ENCODE measurements at regions not wholly inside any gene's neighbourhood (a gene's known extent, or its start where the extent isn't known, plus 50 kb on each side); places are given as distances from the start of the nearest gene placed in this dataset.

DNA sequence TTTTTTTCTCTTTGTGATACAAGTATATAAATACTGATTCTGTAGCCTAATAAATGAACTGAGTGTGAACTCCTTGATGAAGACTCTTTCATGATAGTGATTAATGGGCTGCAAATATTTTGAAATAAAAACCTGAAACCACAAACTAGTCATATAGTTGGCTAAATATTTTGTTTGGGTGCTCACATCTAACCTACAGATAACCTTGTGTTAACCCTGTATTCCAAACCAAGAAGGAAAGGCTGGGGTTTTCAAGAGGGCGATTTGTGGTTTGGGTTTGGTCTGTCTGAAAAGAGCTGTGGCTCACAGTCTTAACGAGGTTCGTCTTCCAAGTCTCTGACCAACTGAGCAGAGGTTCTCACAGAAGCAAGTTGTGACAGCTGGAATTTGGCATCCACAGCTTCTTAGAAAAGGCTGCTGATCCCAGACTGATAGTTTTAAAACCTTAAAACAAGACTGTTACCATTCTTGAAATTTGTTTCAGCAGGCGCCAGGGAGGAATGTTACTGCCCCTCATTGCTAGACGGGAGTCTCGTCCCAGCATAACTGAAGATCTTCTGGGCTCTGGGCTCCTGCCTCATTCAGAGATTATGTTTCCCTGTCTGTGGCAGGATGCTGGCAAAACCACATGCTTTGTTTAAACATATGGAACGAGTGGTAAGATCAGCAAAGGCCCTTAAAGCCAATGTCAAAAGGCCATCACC, 736.4 kb upstream of the MARCKS start:
- DNase-seq = no peak

DNA sequence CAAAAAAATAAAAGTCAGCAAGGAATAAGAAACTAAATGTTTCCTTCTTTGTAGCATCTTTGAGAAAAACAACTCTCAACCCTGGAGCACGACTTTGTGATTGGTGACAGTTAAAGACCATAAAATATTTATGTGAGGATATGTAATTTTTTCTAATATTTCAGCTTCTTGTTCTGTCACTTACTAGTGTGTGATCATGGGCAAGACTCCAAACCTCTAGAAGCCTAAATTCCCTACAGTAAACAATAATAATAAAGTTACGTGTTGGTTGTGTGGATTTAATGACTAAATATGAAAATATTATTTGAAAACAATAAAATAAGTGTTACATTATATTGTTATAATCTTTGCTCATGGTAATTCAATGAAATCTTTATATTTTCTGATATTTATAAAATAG, 735.6 kb upstream of the MARCKS start:
- no peak for DNase-seq

DNA sequence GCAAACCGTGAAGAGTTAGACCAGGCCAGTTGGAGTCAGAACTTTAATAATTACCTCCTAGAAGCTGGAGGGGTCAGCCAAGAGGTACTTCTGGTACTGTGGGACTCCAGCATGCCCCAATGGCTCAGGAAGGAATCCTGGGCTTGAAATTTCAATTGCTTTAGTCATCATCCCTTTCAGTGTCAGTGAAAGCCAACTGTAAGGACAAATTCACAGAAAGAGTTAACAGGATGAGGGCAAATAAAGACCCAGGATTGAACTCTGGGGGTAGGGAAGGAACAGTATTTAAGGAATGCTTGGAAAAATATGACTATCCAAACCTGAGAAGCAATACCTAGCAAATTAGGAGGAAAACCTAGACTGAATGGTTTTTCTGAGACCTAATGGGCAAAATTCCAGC, 735.1 kb upstream of the MARCKS start:
- DNase-seq = no peak

DNA sequence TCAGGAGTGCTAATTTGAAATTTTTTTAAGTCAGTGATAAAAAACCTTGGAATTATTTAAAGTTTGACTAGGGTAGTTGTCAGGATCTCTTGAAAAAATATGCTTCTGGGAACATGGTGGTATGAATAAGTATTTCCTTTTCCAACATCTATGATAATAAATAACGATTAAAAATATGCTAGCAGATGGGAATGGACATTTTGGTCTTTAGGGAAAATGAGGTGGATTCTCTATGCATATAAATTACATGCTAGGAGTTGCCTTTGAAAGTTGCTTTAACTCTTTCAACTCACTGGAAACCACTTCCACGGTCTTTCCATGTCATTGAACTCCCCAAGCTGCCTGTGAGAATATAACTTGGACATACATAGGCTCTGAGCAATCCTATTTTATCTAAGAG, 731.5 kb upstream of the MARCKS start:
- DNase-seq = no peak

DNA sequence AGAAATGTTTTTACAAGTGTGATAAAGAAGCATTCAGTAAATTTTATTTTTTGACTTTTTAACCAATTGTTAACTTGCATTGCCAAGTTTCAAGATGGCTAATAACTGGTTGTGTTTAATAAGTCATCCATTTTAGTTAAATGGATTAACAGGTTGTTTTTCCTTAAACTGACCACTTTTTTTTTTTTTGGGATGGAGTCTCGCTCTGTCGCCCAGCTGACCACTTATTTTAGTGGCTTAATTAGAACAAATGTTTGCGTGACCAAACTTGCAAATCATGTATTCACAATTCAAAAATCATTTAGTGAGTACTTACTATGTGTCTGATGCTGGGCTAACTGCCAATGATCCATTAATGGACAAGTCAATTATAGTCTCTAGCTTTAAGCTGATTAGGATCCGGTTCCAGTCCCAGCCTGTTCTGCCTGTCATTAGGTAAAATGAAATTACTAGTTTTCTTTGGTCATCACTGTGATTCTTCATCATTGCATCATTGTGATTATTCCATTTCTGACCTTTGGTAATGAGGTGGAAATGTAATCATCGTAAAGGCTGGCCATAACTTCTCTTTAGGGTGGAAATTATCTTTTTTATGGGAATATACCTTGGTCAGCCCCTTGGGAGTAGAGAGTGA, 729.2 kb upstream of the MARCKS start:
- DNase-seq = no peak

DNA sequence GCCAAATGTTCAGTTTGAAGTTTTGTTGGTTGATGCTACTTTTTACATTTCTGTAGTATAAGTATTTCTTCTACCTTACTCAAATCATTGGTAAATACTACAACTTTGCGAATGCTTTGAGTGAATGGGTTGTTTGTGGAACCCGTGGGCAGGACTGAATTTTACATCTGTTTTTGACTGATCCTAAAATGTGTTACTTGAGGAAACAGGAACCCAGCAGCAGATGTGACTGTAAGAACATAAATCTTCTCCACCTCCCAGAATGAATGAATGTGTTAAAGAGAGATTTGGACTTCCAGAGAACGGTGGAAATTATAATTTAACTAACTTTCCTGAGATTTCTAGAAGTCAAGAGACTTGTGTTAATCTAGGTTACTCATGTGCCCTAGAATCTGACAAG, 728.5 kb upstream of the MARCKS start:
- no peak for DNase-seq

DNA sequence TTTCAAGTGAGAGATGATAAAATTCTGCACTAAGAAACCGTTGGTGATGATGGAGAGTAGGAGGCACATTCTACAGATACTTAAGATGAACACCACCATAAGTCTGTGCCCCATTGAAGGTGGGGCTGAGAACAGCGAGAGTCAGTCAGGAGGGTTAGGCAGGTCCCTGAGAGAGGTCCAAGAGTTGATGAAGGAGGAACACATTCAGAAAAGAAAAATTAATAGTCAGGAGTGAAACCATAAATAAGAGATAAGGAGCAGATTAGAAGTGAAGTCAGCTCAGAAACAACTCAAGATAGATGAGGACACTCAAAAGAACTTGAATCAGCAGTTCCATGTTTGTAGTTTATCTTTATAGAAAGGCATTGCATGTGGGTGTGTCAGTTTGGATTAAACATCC, 727.2 kb upstream of the MARCKS start:
- DNase-seq = no peak

DNA sequence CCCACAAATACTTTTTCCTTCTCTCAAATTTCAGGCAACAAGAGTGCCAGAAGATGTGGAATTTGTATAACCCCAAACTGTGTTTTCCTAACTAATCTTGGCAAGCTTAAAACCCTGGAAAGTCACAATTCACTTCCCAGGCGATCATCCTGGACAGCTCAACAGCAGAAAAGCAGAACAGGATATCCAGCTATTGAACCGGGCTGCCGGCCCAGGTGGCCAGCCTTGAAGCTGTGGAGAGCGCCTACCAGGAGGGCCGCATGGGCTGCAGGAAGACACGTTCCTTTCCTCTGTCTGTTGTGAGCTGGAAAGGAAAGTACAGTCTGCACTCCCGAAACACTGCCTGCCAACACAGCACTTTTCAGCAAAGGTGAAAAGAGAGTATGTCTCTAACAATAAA, 719.7 kb upstream of the MARCKS start:
- no peak for DNase-seq

DNA sequence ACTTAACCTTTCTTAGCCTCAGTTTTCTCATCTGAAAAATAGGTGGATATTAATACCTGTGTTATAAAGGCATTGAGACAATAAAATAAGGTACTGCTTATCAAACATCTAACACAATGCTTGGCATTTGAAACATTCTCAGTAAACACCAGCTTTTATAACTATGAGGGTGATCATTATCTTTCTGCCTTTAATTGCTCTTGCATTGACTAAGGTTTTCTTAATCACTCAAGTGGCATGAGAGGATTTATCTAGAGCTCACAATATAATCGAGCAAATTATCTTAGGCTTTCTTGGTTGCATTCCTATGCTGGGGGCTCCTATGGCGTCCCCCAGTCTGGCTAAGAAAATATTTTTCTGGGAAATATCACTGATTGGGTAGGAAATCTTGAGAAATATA, 716.4 kb upstream of the MARCKS start:
- no peak for DNase-seq

DNA sequence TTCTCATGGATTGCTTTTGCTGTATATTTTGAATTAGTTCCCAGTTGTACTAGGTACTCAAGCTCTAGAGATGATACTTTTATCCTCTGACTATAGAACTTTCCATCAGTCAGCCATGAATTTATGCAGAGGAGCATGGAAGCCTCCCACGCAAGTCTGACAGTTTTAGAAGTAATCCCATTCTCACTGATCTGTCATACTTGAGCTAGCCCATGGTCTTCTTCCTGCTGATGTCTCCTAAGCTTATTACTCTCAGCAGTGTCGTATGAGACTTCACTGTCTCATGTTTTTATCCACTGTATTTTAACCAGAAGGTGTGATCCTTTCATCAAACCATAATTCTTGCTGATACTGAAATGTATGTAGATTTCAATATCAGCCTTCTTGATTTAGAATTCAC, 715.2 kb upstream of the MARCKS start:
- no peak for DNase-seq

DNA sequence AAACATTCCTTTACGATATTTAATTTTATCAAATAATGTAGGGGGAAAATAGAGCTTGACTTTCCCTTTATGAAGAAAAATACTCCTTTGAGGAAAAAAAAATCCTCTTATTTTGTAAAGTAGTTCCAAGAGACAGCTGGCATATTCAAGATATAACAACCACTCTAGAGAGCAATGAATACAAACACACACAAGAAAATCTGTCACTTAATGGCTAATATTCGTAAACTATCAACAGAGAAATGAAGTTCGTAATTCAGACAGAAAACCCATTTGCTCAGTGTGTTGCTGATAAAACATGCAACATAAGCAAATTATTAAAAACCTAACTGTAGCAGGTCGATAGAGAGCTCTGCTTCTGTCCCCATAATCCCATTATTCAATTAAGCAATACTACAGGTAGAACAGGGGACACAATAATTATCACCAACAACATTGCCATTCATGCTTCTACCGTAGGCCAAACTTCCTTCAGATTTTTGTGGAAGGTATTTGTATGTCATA, 714.4 kb upstream of the MARCKS start:
- DNase-seq = no peak

DNA sequence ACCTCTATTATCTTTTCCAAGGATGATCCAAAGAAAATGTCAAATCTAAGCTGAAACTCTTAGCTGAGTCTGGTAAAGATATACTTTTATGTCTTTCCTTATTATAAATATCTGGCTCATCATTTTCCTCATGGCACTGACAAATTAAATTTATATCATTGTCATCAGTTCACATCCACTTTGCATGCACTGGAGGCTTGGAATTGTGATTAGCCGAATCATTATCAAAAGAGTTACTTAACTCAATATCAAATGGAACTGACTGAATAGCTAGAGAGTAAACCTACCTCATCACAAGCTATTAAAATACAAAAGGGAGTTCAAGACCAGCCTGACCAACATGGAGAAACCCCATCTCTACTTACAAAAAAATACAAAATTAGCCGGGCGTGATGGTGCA, 713.9 kb upstream of the MARCKS start:
- no peak for DNase-seq

DNA sequence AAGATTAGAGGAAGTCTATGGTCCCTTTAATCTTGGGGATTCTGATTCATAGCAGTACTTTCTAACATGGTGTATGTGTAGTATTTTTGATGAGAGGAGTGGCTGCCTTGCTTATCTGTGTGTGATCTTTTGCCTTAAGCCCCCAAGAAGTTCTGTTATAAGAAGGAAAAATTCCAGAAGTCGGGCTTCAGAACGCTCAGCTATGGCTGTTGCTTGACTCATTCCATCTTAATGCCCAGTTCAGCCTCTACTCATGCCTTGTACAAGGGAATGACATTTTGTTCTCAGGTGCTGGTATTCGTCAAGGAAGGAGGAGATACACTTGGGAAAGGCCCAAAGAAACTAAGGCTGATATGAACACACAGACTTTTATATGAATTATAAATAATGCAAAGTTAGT, 713.0 kb upstream of the MARCKS start:
- no peak for DNase-seq

DNA sequence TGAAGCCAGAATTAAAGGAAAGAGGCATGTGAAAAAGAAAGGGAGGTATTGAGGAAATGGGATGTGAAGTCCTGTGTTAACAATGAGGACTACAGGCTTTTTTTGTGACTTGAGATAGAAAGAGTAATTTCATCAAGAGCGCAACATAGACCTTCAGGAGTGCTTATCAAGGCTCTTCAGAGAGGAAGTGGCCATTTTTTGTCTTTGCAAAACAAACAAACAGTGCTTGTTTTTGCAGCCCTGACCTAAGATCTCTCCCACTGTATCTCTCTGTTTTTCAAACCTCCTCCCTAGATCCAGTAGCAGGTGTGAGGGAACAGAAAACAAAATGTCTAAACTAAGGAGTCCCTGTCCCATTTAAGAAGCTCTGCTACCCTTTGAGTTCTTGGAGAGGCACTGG, 710.3 kb upstream of the MARCKS start:
- DNase-seq = no peak

DNA sequence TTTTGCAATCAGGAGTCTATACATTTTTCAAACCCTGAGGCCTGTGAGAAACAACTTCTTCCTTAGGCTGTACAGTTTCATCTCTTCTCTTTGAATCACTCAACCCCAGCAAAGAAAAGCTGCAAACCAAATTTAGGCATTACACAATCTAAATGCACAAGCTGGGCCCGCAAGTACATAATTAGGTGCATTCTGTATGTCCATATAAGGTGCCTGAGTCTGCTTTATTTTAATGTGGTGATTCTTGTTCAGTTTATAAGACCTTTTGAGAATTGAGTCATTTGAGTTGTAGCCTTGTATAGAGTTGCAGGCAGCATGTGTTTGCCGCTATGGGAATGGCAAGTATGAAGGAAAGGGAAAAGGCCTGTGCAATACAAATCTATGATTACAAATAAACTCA, 709.6 kb upstream of the MARCKS start:
- no peak for DNase-seq

DNA sequence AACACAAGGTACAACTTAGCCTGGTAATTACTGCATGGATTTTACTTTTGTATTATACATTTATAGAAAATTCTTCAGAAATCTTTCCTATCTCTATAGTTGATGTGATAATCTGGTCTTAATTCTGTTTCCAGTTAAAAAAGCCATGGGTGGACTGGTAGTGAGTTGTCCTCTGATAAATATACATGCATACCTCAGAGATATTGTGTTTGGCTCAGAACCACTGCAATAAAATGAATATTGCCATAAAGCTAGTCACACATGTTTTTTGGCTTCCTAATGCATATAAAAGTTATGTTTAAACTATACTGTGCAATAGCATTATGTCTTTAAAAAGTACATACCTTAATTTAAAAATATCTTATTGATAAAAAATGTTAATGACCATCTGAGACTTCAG, 708.6 kb upstream of the MARCKS start:
- DNase-seq = no peak

DNA sequence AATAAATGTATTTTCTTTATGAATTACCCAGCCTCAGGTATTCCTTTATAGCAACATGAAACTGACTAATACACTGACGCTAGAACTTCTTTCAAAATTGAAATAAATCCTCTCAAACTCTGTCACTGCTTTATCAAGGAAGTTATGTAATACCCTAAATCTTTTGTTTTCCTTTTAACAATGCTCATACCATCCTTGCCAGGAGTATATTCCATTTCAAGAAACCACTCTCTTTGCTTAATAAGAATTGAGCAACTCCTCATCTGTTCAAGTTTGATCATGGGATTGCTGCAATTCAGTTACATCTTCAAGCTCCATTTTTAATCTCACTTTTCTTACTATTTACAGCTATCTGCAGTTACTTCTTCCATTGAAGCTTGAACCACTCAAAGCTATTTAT, 707.6 kb upstream of the MARCKS start:
- DNase-seq = no peak

DNA sequence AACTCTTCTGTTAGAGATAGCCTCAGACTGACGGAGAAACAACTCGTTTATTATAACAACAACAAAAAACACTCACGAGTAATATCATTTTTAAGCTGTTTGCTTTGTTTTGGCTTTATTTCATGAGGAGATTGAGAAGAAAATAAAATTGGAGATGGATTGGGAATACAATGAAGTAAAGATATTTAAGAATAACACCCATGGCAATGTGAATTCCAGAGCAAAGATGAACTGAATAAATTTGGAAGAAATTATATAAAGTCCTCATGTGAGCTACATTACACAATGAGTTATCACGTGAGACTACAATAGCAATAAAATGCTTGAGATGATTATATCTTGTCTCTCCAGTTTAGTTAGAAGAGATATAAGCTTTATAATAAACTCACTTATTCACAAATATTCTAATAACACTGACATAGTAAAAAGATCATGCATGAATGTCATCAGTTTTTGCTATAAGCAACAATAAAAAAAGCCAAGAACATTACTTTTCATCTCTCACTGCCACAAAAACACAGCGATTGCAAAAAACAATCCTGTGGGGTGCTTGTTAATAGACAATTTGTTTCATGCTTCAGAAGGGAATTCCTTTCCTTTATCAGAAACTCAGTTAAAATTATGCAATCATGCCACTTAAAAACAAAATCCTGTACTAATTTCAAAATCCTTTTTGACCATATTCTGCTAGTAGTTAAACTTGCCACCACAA, 696.7 kb upstream of the MARCKS start:
- DNase-seq = no peak

DNA sequence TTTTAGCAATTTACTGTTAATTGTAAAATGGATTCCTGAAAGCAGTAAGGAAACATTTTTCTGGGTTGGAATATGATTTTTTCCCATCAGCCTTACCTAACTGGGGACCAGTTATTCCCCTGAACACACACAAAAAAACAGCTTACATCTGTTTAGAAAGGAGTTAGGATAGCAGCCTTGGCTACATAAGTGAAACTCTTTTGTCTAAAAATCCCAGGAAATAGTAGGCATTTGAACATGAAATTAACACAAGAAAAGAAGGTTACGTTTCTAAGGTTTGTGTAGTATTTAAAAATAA, 696.2 kb upstream of the MARCKS start:
- DNase-seq = no peak

DNA sequence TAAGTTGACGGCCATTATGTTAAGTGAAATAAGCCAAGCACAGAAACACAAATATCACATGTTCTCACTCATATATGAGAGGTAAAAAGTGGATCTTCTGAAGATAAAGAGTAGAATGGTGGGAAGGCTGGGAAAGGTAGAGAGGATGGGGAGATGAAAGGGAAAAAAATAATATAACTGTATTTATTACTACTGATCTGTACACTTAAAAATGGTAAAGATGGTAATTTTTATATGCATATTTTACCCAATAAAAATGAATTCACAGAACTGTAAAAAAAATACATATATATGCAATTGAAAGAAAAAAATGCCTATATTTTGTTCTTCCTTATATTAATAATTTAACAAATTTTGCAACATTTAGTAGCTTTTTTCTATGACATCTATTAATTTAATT, 694.4 kb upstream of the MARCKS start:
- DNase-seq = no peak

DNA sequence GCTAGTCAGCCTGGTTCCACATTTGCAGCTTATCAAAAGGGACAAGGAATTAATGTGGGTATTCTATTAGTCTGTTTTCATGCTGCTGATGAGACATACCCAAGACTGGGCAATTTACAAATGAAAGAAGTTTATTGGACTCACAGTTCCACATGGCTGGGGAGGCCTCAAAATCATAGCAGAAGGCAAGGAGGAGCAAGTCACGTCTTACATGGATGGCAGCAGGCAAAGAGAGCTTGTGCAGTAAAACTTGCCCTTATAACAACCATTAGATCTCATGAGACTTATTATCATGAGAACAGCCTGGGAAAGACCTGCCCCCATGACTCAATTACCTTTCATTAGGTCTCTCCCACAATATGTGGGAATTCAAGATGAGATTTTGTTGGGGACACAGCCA, 689.1 kb upstream of the MARCKS start:
- DNase-seq = no peak

DNA sequence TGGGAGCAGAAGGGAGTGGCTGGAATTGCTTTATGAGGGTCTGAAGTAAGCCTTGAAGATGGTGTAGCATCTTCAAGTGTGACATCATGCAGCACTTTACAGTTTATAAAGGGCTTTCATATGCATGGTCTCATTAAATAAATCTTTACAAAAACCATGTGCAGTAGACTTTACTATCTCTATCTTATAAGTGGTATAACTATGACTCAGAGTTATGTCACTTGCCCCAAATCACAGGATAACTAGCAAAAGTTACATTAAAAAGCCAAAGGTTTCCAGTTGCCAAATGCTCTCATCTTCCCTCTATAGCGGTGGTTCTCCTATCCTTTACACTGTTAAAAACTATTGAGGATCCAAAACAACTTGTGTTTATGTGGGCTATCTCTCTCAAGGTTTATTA, 687.7 kb upstream of the MARCKS start:
- no peak for DNase-seq

DNA sequence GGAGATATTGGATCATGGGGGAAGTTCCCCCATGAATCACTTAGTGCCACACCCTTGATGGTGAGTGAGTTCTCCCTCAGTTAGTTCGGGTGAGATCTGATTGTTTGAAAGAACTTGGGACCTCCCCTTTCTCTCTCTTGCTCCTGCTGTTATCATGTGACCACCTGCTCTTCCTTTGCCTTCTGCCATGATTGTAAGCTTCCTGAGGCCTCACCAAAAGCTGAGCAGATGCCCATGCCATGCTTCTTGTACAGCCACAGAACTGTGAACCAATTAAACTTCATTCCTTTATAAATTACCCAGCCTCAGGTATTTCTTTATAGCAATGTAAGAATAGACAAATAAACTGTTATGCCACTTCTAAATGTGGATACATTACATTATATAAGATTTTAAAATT, 686.7 kb upstream of the MARCKS start:
- no peak for DNase-seq

DNA sequence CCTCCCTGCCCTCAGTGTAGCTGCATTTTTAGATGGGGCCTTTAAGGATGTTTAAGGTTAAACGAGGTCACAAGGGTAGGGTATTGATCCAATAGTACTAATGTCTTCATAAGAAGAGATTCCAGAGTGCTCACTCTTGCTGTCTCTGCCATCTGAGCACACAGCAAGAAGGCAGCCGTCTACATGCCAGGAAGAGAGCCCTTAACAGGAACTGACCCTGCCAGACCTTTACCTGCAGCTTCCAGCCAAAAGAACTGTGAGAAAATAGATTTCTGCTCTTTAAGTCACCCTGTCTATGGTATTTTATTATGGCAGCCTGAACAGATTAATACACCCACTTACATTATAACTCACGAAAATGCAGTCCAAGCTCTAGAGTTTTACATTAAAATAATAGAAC, 685.3 kb upstream of the MARCKS start:
- no peak for DNase-seq

DNA sequence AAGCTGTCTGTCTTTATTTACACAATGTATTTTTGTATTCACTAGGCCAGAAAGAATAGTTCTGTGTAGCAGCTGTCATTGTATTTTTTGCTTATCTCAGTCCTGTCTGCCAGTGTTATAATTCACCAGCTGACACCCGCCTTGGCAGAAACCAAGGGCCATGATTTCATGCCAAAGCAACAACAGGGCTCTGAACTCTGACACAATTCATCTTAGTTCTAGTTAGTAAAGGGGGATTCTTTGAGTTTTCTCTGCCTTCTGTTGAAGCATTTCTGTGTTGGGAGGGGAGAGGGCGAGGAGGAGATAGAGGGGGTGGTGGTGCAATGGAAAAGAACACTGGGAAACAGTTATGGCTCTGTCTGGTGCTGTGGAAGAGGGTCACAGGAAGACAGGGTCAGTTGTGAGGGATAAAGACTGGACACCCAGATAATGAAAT, 684.6 kb upstream of the MARCKS start:
- DNase-seq = no peak

Data from activated T-cell treated with anti-CD3 and anti-CD28 coated beads for 4 hours (primary cell).